HG03025 (cell line): ENCODE measurements at regions not wholly inside any gene's neighbourhood (a gene's known extent, or its start where the extent isn't known, plus 50 kb on each side); places are given as distances from the start of the nearest gene placed in this dataset.

Experiments used
- ATAC-seq: cut with Tn5 transposase; IDR thresholded peaks from one replicate; pipeline ENCODE4 v1.9.1; 2021; ENCODE audit warnings: mild to moderate bottlenecking, moderate library complexity; ENCODE audit not compliant: unreplicated experiment, low FRiP score

- ATAC-seq: no peak
These were observed 204.5 kb downstream of the FNDC1 start for GRCh38 chr6:159373670-159374069.

GRCh38 chr6:159372333-159372732 is 203.1 kb downstream of the FNDC1 start:
- no peak for ATAC-seq

GRCh38 chr6:159360306-159360705 is 191.1 kb downstream of the FNDC1 start:
- ATAC-seq: no peak

DNA sequence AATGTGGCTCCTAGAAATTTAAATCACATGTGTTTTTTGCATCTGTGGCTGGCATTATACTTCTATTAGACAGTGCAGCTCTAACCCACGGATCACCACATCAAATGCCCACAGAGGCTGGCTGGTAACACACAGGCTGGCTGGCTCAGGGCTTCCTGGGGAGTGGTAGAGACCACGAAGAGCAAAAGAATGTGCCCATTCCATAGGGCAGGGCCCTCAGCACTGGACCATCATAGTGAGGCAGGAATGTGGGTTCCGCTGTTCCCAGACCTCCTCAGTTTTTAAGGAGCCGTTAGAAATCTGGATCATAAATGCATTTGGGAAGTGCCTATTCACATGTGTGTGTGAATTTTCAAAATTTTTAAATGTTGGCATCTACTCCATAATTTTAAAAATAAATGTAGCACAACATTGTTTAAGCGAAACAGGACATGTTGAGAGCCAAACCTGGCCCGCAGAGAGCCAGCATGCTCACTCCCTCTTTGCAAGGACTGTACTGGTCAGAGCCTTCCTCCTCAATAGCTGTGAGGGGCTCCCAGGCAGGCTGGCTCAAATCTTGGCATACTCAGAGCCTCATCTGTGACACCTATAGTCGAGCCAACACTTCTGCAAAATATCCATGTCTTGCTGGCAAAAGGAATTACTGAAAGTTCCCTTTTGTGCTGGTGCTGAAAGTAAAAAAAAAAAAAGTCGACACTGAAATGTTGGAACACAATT is 190.5 kb downstream of the FNDC1 start:
- no peak for ATAC-seq

DNA sequence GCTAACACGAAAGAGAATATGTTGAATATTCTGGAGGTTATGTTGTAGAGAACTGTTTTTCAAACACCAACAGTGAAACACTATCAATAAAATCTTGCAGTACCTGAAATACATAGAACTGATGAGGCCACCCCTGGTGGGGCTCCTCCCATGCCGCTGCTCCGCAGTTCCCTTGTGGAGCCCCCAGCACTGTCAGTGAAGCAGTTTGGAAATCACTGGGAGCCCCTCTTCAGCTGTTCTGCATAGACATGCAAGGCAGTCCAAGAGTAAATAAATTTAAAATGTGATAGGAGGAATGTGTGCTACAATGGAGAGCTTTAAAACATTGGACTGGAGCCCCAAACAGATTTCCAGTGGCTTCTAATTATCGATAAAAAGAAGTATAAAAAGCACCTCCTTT is 189.4 kb downstream of the FNDC1 start:
- no peak for ATAC-seq

- ATAC-seq: no peak
These were observed 188.2 kb downstream of the FNDC1 start for GRCh38 chr6:159357211-159357915.

DNA sequence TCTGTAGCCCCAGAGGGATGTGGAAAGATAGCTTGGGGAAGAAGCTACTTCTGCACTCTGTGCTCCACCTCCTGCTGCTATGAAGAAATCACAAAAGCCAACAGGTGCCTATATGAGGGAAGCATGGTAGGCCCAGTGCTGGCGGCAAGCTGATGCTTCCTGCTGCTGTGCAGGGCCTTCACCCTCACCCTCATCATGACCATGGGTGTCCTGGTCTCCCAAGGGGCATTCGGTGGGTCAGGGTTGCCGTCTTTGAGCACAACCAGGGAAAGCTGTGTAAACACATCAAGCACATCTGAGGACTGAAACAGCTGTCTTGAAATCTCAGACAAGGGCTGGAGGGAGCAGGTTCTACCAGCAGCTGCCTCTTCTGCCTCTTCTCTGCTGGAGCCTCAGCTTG is 184.0 kb downstream of the FNDC1 start:
- no peak for ATAC-seq

- no peak for ATAC-seq
These were observed 182.5 kb downstream of the FNDC1 start for GRCh38 chr6:159351707-159352106.

DNA sequence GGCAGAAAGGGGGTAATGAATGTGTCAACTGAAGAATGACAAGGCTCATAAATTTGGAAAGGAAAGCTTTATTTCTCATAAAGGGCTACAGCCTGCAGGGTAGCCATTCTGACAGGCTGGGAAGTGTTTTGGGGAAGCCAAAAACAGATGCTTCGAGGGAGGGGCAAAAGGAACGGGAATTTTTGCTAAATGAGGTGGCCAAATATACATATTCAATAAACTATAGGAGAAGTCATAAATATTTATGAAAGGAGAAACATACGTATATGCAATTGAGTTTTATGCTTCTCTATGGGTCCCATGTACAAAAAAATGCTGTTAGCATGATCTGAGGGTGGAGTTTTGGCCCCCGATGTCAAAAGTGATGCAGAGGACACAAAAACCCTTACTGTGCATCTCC is 180.7 kb downstream of the FNDC1 start:
- ATAC-seq: no peak

- ATAC-seq: no peak
These were observed 174.5 kb downstream of the FNDC1 start for GRCh38 chr6:159343709-159344108.

DNA sequence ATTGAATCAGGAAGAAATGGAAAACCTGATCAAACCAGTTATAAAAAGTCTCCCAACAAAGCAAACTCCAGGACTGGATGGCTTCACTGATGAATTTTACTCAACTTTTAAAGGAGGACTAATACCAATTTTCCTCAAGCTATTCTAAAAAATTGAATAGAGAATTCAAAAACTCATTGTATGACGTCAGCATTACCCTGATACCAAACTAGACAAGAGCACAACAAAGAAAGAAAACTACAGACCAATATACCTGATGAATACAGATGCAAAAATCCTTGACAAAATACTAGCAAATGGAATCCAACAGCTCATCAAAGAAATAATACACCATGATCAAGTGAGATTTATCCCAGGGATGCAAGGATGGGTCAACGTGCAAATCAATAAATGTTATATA is 172.9 kb downstream of the FNDC1 start:
- ATAC-seq: no peak

- no peak for ATAC-seq
These were observed 164.9 kb downstream of the FNDC1 start for GRCh38 chr6:159334068-159334467.

- ATAC-seq: no peak
These were observed 162.3 kb downstream of the FNDC1 start for GRCh38 chr6:159331451-159331850.

- ATAC-seq: no peak
These were observed 159.9 kb downstream of the FNDC1 start for GRCh38 chr6:159329081-159329480.

DNA sequence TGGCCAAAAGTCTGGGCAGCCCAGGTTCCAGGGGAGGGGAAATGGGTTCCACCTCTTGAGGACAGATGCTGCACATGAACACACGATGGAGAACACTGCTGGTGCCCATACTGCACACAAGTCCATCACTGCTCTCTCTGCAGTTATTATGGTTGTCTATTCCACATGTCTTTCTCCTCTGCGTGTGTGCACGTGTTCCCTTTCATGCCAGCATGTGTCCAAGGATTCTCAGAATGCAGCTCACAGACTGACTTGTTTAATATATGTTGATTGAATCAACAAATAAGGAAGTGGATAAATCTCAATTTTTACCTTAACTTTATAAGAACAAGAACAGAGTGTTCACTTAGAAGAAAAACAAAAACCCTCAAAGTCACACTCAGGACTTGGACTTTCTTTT is 158.9 kb downstream of the FNDC1 start:
- ATAC-seq: no peak

- no peak for ATAC-seq
These were observed 156.3 kb downstream of the FNDC1 start for GRCh38 chr6:159325476-159325875.

- no peak for ATAC-seq
These were observed 155.4 kb downstream of the FNDC1 start for GRCh38 chr6:159324596-159324995.
